GM19438 (cell line): ENCODE measurements at regions not wholly inside any gene's neighbourhood (a gene's known extent, or its start where the extent isn't known, plus 50 kb on each side); places are given as distances from the start of the nearest gene placed in this dataset.
"Not testable (repeated sequence)": the region's sequence is repeated elsewhere in the genome, so short reads cannot be mapped to it uniquely, and the experiment has no call there.

Experiments used
- ATAC-seq: cut with Tn5 transposase; IDR thresholded peaks from one replicate; pipeline ENCODE4 v1.9.1; 2021; ENCODE audit warnings: low read depth; ENCODE audit not compliant: unreplicated experiment

- ATAC-seq, result no peak
Measured at GRCh38 chr16:87146676-87147075, 170.5 kb downstream of the C16orf95 start.

DNA sequence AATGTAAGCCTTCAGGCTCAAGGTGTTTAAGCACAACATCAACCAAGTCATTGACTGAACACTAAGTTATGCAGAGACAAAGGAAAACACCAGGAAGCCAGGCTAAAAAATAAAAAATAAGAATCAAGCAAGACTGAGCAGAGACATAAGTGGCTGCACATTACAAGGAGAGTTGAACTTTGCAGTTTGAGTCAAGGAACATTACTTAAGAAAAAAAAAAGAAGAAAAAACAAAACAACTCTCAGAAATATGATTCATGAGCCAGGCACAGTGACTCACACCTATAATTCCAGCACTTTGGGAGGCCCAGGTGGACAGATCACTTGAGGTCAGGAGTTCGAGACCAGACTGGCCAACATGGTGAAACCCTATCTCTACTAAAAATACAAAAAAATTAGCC is 168.1 kb downstream of the C16orf95 start:
- no peak for ATAC-seq

DNA sequence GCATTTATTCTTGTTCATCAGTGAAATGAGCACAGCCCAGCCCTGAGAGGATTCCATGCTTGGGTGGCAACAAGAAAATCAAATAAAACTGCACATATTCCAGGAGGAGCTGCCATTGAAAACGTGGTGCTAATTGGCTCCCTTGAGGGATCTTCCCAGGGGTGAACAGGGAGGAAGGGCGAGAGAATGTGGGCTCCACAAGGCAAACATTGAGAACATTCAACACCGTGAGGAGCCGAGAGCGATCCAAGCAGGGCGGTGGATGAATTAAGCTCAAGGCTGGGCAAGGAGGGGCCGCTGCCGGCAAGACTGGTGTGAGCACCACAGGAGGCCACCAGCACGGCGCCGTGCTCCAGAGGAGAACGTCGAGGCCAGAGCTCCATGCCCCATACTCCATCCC is 166.9 kb downstream of the C16orf95 start:
- no peak for ATAC-seq

DNA sequence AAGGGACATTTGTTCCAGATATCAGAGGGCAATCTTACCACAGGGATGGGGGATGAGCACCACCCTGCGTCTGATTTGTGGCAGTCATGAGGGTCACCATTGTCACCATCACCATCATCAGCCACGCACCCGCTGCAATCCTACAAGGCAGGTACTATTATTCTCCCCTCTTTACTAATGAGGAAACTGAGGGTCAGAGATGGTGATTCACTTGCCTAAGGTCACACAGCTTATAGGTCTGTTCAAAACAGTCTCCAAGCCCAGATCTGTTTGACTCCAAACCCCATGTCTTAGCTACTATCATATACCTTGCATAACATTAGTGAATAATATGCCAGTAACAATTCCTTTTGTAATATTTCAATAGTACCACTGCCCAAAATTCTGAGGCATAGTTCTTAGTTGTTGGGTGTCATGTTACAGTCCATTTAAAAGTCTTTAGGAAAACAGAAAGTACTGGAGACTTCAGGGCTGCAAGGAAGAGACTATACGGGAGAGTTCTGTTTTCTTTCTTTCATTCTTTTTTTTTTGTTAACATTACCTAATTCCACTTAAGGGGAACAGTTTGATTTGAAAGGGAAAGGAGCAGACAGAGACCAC is 166.4 kb downstream of the C16orf95 start:
- no peak for ATAC-seq

GRCh38 chr16:87152221-87152755 is 164.9 kb downstream of the C16orf95 start:
- ATAC-seq, result no peak

GRCh38 chr16:87153326-87153725 is 163.9 kb downstream of the C16orf95 start:
- ATAC-seq, result no peak

GRCh38 chr16:87155315-87155714 is 161.9 kb downstream of the C16orf95 start:
- ATAC-seq, result not testable (repeated sequence)

GRCh38 chr16:87156195-87156594 is 161.0 kb downstream of the C16orf95 start:
- no peak for ATAC-seq

DNA sequence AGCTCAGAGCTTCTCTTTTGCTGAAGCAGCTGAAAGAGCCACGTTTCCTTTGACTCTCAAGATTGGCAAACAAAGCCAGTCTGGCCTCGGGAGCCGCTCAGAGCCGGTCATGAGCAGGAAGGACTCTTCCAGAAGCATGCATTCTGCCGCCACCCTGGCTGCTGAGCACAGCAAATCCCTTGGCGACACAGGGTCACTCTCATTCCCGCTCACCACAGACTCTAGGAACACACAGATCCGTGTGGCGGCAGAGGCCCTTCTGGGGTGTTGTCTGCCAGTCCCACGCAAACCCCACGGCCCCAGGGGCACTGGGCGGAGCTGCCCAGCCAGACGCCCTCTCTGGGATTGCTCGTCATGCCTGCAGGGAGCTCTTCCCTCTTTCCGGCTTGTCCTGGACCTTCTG is 157.0 kb downstream of the C16orf95 start:
- ATAC-seq, result no peak

GRCh38 chr16:87160701-87161337 is 156.4 kb downstream of the C16orf95 start:
- no peak for ATAC-seq

DNA sequence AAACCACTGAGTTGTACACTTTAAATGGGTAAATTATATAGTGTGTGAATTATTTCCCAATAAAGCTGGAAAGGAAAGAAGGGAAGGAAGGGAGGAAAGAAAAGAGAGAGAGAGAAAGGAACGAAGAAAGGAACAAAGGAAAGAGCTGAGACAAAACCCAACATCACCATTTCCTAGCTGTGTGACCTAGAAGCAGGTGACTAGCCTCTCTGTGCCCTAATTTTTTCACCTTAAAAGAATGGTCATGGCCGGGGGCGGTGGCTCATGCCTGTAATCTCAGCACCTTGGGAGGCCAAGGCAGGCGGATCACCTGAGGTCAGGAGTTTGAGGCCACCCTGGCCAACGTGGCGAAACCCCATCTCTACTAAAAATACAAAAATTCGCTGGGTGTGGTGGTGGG is 155.8 kb downstream of the C16orf95 start:
- ATAC-seq, result not testable (repeated sequence)

GRCh38 chr16:87161822-87162676 is 155.1 kb downstream of the C16orf95 start:
- no peak for ATAC-seq

- ATAC-seq, result not testable (repeated sequence)
Measured at GRCh38 chr16:87162799-87163198, 154.4 kb downstream of the C16orf95 start.

GRCh38 chr16:87163637-87164036 is 153.6 kb downstream of the C16orf95 start:
- no peak for ATAC-seq

DNA sequence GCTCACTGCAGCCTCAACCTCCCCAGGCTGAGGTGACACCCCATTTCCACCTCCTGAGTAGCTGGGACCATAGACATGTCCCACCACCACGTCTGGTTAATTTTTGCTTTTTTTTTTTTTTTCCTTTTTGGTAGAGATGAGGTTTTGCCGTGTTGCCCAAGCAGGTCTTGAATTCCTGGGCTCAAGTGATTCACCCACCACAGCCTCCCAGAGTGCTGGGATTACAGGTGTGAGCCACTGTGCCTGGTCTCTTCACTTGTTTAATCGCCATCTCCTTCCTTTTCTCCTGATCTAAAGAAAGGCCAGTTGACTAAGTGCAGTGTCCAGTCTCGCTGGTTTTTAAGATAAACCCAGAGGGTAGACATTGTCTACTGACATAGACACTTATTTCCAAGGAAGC is 152.0 kb downstream of the C16orf95 start:
- no peak for ATAC-seq

- no peak for ATAC-seq
Measured at GRCh38 chr16:87165885-87166284, 151.3 kb downstream of the C16orf95 start.

DNA sequence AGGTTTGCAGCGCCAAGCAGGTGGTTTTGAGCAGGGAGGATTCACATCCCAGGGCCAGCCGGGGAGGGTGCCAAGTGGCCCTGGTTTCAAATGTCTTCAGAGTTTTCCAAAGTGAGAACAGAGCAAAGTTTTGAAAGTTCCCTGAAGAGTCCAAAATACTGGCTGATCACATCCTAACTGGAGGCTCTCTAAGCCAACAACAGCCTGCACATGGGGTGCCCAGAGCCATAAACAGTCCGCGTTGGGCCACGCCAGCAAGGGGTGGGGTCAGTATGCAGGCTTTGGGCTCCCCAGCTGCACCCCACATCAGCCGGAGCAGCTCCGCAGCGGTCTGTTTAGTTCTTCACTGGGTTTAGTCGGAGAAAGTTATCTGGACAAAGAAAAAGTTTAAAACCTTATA is 150.9 kb downstream of the C16orf95 start:
- no peak for ATAC-seq

DNA sequence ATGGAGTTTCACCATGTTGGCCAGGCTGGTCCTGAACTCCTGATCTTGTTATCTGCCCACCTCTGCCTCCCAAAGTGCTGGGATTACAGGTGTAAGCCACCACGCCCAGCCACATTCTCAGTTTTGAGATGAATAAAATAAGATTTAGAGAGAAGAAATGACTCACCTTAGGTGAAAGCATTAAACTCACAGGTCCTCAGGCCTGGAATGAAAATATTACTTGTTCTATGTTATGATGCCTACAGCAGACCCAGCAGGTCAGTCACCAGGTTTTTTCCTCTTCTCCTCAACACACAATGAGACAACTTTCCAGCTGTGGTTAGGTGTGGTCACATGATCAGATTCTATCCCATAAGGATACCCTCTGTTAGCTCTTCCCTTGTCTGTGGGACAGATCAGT is 150.3 kb downstream of the C16orf95 start:
- no peak for ATAC-seq

DNA sequence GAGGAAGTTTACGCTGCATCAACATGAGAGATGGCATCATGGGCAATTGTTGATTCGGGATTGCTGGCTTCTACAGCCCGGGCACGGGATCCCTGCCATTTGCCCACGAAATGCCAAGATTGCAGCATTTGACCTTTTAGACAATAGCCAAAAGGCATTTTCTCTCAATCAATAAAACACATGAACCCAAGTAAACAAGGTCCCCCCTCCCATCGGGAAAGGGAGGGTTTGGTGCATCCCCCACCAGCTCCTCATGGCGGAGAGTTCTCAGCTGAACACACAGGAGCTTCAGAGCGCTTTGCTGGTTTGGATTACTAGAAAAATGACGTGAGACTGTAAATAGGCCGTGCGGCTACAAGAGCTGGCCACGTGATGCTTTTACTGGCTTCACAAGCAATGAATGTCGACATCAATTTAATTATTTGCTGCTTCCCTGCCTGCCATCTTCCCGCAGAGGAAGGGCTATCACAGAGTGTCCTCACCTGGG is 147.6 kb downstream of the C16orf95 start:
- ATAC-seq, result no peak

- ATAC-seq, result no peak
Measured at GRCh38 chr16:87170310-87170709, 146.9 kb downstream of the C16orf95 start.

DNA sequence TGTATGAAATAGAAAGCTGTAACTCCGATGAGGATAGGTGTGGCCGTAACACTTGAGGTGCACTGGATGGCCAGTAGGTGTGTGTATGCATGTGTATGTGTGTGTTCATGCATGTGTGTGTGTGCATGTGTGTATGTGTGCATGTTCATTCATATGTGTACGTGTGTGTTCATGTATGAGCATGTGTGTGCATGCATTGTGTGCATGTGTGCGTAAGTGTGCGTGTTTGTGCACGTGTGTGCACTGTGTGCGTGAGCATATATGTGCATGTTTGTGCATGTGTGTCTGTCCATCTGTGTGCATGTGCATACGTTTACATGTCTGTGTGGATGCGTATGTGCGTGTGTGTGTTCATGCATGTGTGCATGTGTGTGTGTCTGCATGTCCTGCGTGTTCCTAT is 145.5 kb downstream of the C16orf95 start:
- no peak for ATAC-seq
